Naive thymus-derived CD8-positive, alpha-beta T cell (primary cell): ENCODE measurements at regions not wholly inside any gene's neighbourhood (a gene's known extent, or its start where the extent isn't known, plus 50 kb on each side); places are given as distances from the start of the nearest gene placed in this dataset.
A peak's percentile ranks its signal among the peaks of the same experiment; 100 is the strongest.

Experiments used
- ATAC-seq, 2 donors: fragments of 150-1000 bp; cut with Tn5 transposase in 1 of 2; sonication (Bioruptor Pico), chemical (Tn5 transposase) in 1 of 2; 1 replicate in 1 of 2; 2 replicates in 1 of 2; pipeline ENCODE4 v1.10.0; 2021; ENCODE audit warnings: mild to moderate bottlenecking in 2 of 2, moderate library complexity in 2 of 2
- POLR2A ChIA-PET: fragments of 350-600 bp; sonication (Branson Sonifier 250); formaldehyde crosslinking; loops from one replicate; lab custom pipeline; 2021; ENCODE audit warnings: antibody characterized with exemption; lab: Charles Lee
- DNase-seq, 10 donors: peaks; one replicate each; pipeline versions ENCODE4 v3.0.0 to v3.0.0-alpha.2; 2020 to 2022
- H3K27ac Mint-ChIP-seq, 10 donors: one replicate each; pipeline ENCODE4 v1.8.0; 2020 to 2022; ENCODE audit warnings: mild to moderate bottlenecking in 10 of 10, mixed read lengths in 10 of 10, moderate library complexity in 4 of 10, inconsistent platforms in 1 of 10
- H3K27me3 Mint-ChIP-seq, 5 donors: one replicate each; pipeline ENCODE4 v1.8.0; 2021 to 2022; ENCODE audit warnings: mixed read lengths in 5 of 5
- H3K36me3 Mint-ChIP-seq, 3 donors: one replicate each; pipeline ENCODE4 v1.8.0; 2020 to 2022; ENCODE audit warnings: mixed read lengths in 3 of 3, mild to moderate bottlenecking in 2 of 3, inconsistent platforms in 1 of 3
- H3K4me1 Mint-ChIP-seq, 4 donors: one replicate each; pipeline ENCODE4 v1.8.0; 2021 to 2022; ENCODE audit warnings: mixed read lengths in 4 of 4
- H3K4me3 Mint-ChIP-seq, 10 donors: one replicate each; pipeline ENCODE4 v1.8.0; 2020 to 2022; ENCODE audit warnings: mild to moderate bottlenecking in 10 of 10, mixed read lengths in 10 of 10, moderate library complexity in 6 of 10, inconsistent platforms in 1 of 10
- H3K9me3 Mint-ChIP-seq, 9 donors: one replicate each; pipeline ENCODE4 v1.8.0; 2020 to 2022; ENCODE audit warnings: mixed read lengths in 9 of 9, mild to moderate bottlenecking in 3 of 9, inconsistent platforms in 1 of 9, moderate library complexity in 1 of 9

DNA sequence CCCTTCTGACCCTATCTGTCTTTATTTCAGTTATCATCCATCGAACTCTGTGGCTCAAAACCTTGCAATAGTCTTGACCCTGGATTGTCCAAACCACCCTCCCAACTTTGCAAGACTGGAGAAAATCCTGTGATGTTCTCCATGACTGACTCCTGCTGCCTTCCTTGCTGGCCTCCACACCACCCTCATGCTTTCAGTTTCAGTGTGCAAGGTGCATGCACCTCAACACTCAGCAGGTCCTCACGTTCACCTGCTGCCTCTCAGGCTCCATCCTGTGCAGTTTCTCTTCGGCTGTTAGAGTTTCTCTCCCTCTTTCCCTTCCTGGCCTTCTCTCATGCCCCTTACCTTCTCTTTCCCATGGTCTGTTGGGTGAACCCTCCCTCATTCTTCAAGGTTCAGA lies 59.4 kb upstream of the ASIC2 start:
- no peaks in the 10 kb centered on the region for H3K4me1 Mint-ChIP-seq
- H3K9me3 Mint-ChIP-seq = peaks cover 0 to 2% (median 0%) of the 10 kb centered on the region in 9 donors
- ATAC-seq = no peak
- peak overlapping the region in 2 of 10 donors; percentile 9 to 88 for H3K27ac Mint-ChIP-seq
- no peak for DNase-seq
- H3K27me3 Mint-ChIP-seq = peaks cover 9 to 24% (median 12%) of the 10 kb centered on the region in 5 donors
- POLR2A ChIA-PET = no interaction called here
- H3K4me3 Mint-ChIP-seq = no peak overlapping the region
- no peaks in the 10 kb centered on the region for H3K36me3 Mint-ChIP-seq

DNA sequence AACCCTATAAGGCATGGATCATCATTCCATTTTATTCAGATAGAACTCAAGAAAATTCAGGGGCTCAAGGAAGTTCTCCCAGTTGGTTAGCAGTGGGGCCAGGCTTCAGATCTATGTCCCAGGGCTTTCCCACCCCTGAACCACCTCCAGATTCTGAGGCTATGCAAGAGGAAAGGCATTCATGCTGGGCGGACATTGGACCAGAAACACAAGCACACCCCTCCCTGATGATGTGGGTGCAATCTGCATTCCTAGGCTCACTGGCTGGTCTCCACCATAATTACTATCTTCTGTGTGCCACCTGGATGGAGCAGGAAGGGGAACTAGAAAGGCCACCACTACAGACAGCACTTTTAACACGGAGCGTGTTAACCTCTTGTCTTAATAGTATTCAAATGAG lies 63.2 kb upstream of the ASIC2 start:
- no peak overlapping the region for H3K27ac Mint-ChIP-seq
- H3K27me3 Mint-ChIP-seq = peaks cover 10 to 34% (median 13%) of the 10 kb centered on the region in 5 donors
- POLR2A ChIA-PET = no interaction called here
- H3K36me3 Mint-ChIP-seq = no peaks in the 10 kb centered on the region
- ATAC-seq (no peak), DNase-seq (no peak)
- H3K4me1 Mint-ChIP-seq = no peaks in the 10 kb centered on the region
- H3K9me3 Mint-ChIP-seq = peaks cover 0 to 2% (median 0%) of the 10 kb centered on the region in 9 donors
- no peak overlapping the region for H3K4me3 Mint-ChIP-seq

DNA sequence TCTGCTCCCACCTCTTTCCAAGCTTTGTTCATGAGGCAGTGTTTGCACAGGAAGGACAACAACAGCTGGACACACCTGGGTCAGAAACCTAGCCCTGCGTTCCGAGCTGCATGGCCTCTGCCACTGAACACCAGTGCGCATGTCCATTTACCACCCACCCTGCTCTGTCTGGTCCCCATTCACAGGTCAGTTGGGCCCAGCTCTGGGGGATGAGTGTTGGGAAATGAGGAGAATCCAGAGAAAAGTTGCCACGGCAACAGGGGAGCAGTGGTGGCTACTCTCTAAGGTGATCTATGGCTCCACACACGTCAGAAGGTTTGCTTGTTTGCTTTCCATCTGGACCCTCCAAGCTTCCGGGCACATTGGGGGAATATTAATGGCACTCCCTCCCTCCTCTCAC lies 70.4 kb upstream of the ASIC2 start:
- Mint-ChIP-seq H3K27ac (no peak overlapping the region), H3K36me3 (no peaks in the 10 kb centered on the region), H3K4me3 (no peak overlapping the region), H3K9me3 (peaks cover 0 to 14% (median 0%) of the 10 kb centered on the region in 9 donors), H3K27me3 (peaks cover 10 to 52% (median 15%) of the 10 kb centered on the region in 5 donors), H3K4me1 (no peaks in the 10 kb centered on the region)
- no peak for DNase-seq
- POLR2A ChIA-PET = no interaction called here
- ATAC-seq = no peak

DNA sequence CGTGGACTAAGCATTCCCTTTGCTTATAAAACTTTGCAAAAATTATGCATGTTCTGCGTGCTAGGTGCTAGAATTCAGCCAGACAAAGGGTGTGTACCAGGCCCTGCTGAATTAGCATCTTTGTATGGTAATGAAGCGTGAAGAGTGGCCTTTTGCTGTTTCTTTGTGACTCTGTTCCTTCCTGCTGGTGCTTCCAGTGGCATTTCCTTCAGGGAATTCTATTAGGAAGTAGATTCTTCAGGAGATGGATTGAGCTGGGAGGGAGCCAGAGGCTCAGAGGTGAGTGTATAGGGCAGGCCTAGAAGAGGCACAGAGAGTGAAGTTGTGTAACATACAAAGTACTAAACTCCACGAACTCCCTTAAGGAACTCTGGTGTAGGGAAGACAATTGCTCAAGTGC lies 73.9 kb upstream of the ASIC2 start:
- no peak for ATAC-seq
- Mint-ChIP-seq H3K4me1 (no peaks in the 10 kb centered on the region), H3K27me3 (peaks cover 7 to 55% (median 24%) of the 10 kb centered on the region in 5 donors), H3K4me3 (no peak overlapping the region), H3K36me3 (no peaks in the 10 kb centered on the region), H3K27ac (no peak overlapping the region), H3K9me3 (peaks cover 0 to 14% (median 0%) of the 10 kb centered on the region in 9 donors)
- POLR2A ChIA-PET = no interaction called here
- no peak for DNase-seq

DNA sequence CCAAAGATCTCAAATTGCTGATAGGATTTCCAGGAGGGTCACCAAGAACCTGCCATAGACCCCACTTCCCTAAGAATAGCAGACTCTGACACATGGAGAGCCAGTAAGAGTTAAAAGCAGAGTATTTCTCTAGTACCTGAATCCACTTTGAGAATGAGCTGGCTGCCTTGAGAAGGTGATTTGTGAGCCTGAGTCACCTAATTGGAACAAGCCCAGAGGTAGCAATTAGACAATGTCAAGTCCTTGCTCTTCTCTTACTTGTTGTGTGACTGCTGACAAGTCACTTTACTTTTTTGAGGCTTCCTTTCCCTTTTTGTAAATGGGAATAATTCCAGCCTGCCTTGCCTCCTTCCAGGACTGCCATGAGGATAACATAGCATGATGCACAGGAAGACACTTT lies 76.1 kb upstream of the ASIC2 start:
- POLR2A ChIA-PET = no interaction called here
- no peak for DNase-seq
- ATAC-seq = no peak
- no peak overlapping the region for H3K4me3 Mint-ChIP-seq
- H3K27me3 Mint-ChIP-seq = peaks cover 6 to 55% (median 25%) of the 10 kb centered on the region in 5 donors
- H3K27ac Mint-ChIP-seq = no peak overlapping the region
- H3K4me1 Mint-ChIP-seq = no peaks in the 10 kb centered on the region
- peaks cover 0 to 14% (median 0%) of the 10 kb centered on the region in 9 donors for H3K9me3 Mint-ChIP-seq
- no peaks in the 10 kb centered on the region for H3K36me3 Mint-ChIP-seq

DNA sequence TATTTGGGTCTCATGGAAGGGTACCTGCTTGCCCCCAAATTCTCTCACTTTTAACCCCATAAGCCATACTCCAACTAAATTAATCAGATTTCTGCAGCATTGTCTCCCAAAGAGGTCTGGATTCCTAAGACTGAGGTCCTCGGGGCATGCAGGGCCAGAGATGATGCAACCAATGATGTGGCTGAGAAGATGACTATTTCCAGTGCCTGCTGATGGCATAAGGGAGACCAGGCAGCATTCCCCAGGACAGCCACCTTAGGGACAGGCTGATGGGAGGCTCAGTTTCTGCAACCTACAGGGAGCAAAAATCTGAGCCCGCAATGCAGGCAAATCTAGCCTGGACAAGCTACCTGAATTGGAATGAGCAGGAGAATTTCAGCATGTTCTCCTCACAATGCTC lies 76.8 kb upstream of the ASIC2 start:
- Mint-ChIP-seq H3K27ac (no peak overlapping the region), H3K4me3 (no peak overlapping the region), H3K36me3 (no peaks in the 10 kb centered on the region), H3K9me3 (peaks cover 0 to 7% (median 0%) of the 10 kb centered on the region in 9 donors), H3K4me1 (no peaks in the 10 kb centered on the region), H3K27me3 (peaks cover 6 to 48% (median 23%) of the 10 kb centered on the region in 5 donors)
- no peak for ATAC-seq
- DNase-seq = no peak
- POLR2A ChIA-PET = no interaction called here

DNA sequence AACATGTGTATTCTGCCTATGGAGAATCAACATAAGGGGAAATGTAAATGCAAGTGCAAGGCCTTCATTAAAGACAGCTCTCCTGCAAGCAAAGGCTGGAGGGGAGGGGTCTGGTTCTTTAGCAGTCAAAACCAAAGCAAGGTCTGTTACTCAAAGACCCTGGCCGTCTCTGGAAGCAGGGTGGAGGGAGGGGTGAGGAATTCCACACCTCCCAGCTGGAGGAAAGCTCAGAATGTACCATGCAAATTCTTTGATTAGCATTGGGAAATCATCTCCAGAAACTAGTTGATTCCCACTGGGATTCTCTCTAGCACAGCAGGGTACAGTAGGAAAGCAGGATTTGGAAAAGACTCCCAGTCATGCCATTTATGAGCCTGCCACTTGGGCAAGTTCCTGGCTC lies 77.3 kb upstream of the ASIC2 start:
- H3K36me3 Mint-ChIP-seq = no peaks in the 10 kb centered on the region
- no peak overlapping the region for H3K27ac Mint-ChIP-seq
- peaks cover 2 to 42% (median 18%) of the 10 kb centered on the region in 5 donors for H3K27me3 Mint-ChIP-seq
- DNase-seq (no peak), ATAC-seq (no peak)
- POLR2A ChIA-PET = no interaction called here
- no peaks in the 10 kb centered on the region for H3K4me1 Mint-ChIP-seq
- H3K4me3 Mint-ChIP-seq = no peak overlapping the region
- H3K9me3 Mint-ChIP-seq = peaks cover 0 to 4% (median 0%) of the 10 kb centered on the region in 9 donors

DNA sequence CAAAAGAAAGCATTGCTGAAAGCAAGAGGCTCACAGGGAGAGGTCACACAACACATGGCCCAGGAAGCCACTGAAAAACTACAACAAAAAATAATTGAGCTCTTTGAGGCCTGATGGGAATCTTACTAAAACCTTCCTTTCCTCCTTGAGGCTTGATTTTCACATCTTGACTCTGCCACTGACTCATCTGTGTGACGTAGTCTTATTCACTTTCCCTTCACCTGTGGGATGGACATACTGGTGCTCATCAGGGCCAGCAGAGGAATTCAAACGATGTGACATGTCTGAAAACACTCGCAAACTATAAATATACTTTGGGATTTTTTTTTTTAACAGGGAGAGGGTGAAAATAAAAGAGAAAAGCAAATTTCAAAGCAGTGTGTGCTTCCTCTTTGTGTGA lies 78.3 kb upstream of the ASIC2 start:
- no peak overlapping the region for H3K4me3 Mint-ChIP-seq
- no peaks in the 10 kb centered on the region for H3K4me1 Mint-ChIP-seq
- peaks cover 0 to 4% (median 0%) of the 10 kb centered on the region in 9 donors for H3K9me3 Mint-ChIP-seq
- no peak for DNase-seq
- H3K27me3 Mint-ChIP-seq = peaks cover 0 to 34% (median 16%) of the 10 kb centered on the region in 5 donors
- no peak for ATAC-seq
- H3K36me3 Mint-ChIP-seq = no peaks in the 10 kb centered on the region
- POLR2A ChIA-PET = no interaction called here
- no peak overlapping the region for H3K27ac Mint-ChIP-seq

DNA sequence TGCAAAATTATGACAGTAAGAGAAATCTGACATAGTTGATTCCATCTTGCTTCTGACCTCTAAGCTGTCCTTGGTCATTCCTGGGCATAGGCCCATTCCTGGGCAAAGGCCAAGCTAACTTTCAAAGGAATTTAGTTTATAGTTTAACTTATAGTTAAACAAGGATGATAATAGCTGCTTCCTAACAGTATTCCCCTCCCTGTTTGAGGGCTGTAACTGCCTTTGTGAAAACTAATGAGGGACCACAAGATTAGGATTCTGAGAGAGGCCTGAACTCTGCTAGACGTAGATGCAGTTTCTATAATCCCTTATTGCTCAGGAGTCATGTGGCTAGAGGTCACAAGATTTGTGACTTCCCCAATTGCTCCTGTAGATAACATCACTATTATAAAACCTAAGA lies 80.2 kb upstream of the ASIC2 start:
- Mint-ChIP-seq H3K36me3 (no peaks in the 10 kb centered on the region), H3K4me1 (no peaks in the 10 kb centered on the region), H3K27me3 (peaks cover 0 to 25% (median 14%) of the 10 kb centered on the region in 5 donors), H3K4me3 (no peak overlapping the region), H3K9me3 (peaks cover 0 to 4% (median 0%) of the 10 kb centered on the region in 9 donors), H3K27ac (no peak overlapping the region)
- no peak for ATAC-seq
- DNase-seq = no peak
- POLR2A ChIA-PET = no interaction called here

DNA sequence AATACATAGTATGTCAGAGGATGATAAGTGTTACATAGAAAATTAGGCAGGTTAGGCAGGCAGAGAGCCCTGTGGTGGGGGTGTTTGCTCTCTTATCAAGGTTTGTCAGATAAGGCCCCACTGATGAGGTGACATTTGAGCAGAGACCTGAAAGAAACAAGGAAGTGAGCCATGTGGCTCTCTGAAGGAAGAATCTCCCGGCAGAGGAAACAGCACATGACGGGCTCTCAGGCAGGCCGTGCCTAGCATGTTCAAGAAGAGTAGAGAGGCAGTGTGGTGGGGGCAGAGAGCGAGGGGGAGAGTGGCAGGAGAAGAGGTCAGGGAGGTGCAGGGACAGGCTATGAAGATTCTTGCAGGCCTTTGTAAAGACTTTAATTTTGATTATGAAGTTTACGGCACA lies 82.0 kb upstream of the ASIC2 start:
- peaks cover 6 to 30% (median 11%) of the 10 kb centered on the region in 5 donors for H3K27me3 Mint-ChIP-seq
- H3K4me1 Mint-ChIP-seq = no peaks in the 10 kb centered on the region
- no peaks in the 10 kb centered on the region for H3K36me3 Mint-ChIP-seq
- DNase-seq (no peak), ATAC-seq (no peak)
- H3K27ac Mint-ChIP-seq = no peak overlapping the region
- POLR2A ChIA-PET = no interaction called here
- peaks cover 0 to 3% (median 0%) of the 10 kb centered on the region in 9 donors for H3K9me3 Mint-ChIP-seq
- no peak overlapping the region for H3K4me3 Mint-ChIP-seq

DNA sequence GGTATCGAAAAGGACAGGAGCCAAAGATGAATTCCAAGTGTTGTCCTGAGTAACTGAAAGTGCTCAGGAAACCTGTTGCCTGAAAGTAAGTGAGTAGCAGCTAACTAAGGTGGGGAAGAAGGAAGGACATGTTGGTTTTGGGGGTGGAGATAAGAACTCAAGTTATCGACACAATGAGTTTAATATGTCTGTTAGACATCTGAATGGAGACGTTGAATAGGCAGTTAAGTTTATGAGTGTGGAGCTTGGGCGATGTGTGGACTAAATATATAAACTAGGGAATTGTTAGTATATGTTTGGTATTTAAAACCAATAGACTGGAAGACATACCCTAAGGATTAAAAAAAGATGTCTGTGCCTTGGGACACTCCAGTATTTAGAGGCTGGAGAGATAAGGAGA lies 82.7 kb upstream of the ASIC2 start:
- H3K27me3 Mint-ChIP-seq = peaks cover 6 to 30% (median 13%) of the 10 kb centered on the region in 5 donors
- POLR2A ChIA-PET = no interaction called here
- H3K36me3 Mint-ChIP-seq = no peaks in the 10 kb centered on the region
- no peak overlapping the region for H3K27ac Mint-ChIP-seq
- H3K4me1 Mint-ChIP-seq = no peaks in the 10 kb centered on the region
- DNase-seq (no peak), ATAC-seq (no peak)
- H3K4me3 Mint-ChIP-seq = no peak overlapping the region
- H3K9me3 Mint-ChIP-seq = peaks cover 0 to 3% (median 0%) of the 10 kb centered on the region in 9 donors

DNA sequence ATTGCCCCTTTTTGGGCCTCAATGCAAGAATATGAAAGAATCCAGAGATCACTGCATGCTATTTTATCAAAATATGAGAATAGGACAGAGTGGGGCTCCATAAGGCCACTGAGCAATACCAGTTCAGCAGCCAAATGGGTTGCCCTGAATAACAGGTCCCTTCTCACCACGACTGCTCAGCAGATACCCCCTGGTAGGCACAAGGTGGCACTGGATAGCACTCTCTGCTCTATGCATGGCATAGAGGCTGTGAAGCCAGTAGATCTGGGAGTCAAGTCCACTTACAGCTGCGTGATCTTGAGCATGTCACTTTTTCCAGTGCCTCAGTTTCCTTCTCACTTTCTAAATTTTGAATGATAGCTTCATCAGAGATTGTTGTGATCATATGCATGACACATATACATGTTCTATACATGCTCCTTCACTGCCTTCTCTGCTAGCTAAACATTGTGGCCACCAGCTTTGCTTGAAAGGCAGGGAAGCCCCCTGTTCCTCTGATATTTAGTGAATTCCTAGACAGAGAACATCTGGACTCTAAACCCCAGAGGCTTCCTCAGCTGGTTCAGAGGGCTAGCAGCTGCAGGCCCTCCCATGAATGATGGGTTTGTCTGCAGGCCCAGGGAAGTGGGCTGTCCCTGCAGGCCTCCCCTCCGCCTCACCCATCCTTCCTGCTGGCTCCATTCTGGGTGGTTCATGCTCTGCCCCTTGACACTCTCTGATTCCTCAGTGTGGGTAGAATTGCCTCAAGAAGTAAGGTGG lies 84.9 kb upstream of the ASIC2 start:
- ATAC-seq = no peak
- POLR2A ChIA-PET = no interaction called here
- H3K9me3 Mint-ChIP-seq = peaks cover 0 to 3% (median 0%) of the 10 kb centered on the region in 9 donors

DNA sequence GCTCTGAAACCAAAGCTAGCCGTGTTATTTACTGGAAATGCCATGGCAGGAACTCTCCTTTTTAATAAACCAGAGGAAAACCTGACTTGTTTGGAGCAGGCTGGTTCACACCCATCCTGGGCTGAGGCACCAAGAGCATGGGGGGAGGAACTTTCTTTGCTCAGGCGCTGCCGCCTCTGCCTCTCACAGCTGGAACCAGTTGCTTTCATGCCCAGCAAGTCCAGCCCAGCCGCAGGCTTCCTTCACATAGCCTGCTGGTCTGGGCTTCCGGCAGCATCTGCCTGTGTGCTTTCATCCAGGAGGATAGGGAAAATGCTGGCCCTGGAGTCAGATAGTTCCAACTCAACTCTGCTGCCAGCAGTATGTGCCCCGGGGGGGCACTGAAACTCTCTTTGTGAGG lies 88.1 kb upstream of the ASIC2 start:
- peaks cover 9 to 20% (median 15%) of the 10 kb centered on the region in 5 donors for H3K27me3 Mint-ChIP-seq
- H3K4me1 Mint-ChIP-seq = no peaks in the 10 kb centered on the region
- DNase-seq (no peak), ATAC-seq (no peak)
- no peak overlapping the region for H3K4me3 Mint-ChIP-seq
- H3K27ac Mint-ChIP-seq = no peak overlapping the region
- POLR2A ChIA-PET = no interaction called here
- H3K9me3 Mint-ChIP-seq = peaks cover 0 to 4% (median 0%) of the 10 kb centered on the region in 9 donors
- H3K36me3 Mint-ChIP-seq = no peaks in the 10 kb centered on the region

More for the DNA sequence above, 84.9 kb upstream of the ASIC2 start:
- no peak for DNase-seq
- H3K4me1 Mint-ChIP-seq = no peaks in the 10 kb centered on the region
- H3K4me3 Mint-ChIP-seq = no peak overlapping the region
- peaks cover 4 to 17% (median 11%) of the 10 kb centered on the region in 5 donors for H3K27me3 Mint-ChIP-seq
- no peak overlapping the region for H3K27ac Mint-ChIP-seq
- no peaks in the 10 kb centered on the region for H3K36me3 Mint-ChIP-seq
